22Rv1 (cell line): ENCODE measurements at regions not wholly inside any gene's neighbourhood (a gene's known extent, or its start where the extent isn't known, plus 50 kb on each side); places are given as distances from the start of the nearest gene placed in this dataset.

Experiments used
- H3K27ac ChIP-seq: fragments of 450-650 bp; 2 replicates; pipeline ENCODE4 v1.5.1; 2017
- CTCF ChIP-seq: fragments of 450-650 bp; IDR thresholded peaks from 2 replicates; pipeline ENCODE4 v1.5.1; 2017; ENCODE audit warnings: mild to moderate bottlenecking
- ZFX ChIP-seq: fragments of 450-650 bp; IDR thresholded peaks from 2 replicates; pipeline ENCODE4 v1.6.1; 2017; ENCODE audit warnings: antibody characterized with exemption, borderline replicate concordance

GRCh38 chr2:62337403-62337802, 141.5 kb downstream of the B3GNT2 start:
- TF ChIP-seq CTCF (no peak), ZFX (no peak)
- H3K27ac ChIP-seq: no peak overlapping the region

GRCh38 chr2:62335612-62336011, 139.7 kb downstream of the B3GNT2 start:
- TF ChIP-seq CTCF: no peak
- no peak for TF ChIP-seq ZFX
- no peak overlapping the region for H3K27ac ChIP-seq

GRCh38 chr2:62334440-62335058, 138.6 kb downstream of the B3GNT2 start:
- TF ChIP-seq ZFX: no peak
- no peak for TF ChIP-seq CTCF
- no peak overlapping the region for H3K27ac ChIP-seq

GRCh38 chr2:62334009-62334408, 138.1 kb downstream of the B3GNT2 start:
- TF ChIP-seq CTCF: no peak
- no peak for TF ChIP-seq ZFX
- H3K27ac ChIP-seq: no peak overlapping the region

GRCh38 chr2:62330959-62331358, 135.0 kb downstream of the B3GNT2 start:
- no peak overlapping the region for H3K27ac ChIP-seq
- TF ChIP-seq ZFX (no peak), CTCF (no peak)

GRCh38 chr2:62329797-62330196, 133.9 kb downstream of the B3GNT2 start:
- H3K27ac ChIP-seq: no peak overlapping the region
- TF ChIP-seq CTCF (no peak), ZFX (no peak)

GRCh38 chr2:62326735-62327134, 130.8 kb downstream of the B3GNT2 start:
- TF ChIP-seq ZFX (no peak), CTCF (no peak)
- H3K27ac ChIP-seq: no peak overlapping the region
